ENCODE measurements at regions not wholly inside any gene's neighbourhood (a gene's known extent, or its start where the extent isn't known, plus 50 kb on each side); places are given as distances from the start of the nearest gene placed in this dataset.

GRCh38 chr16:76970087-76970744 is 220.8 kb upstream of the MON1B start:
- TF ChIP-seq EZH2 (IDR thresholded peaks at IDR 0.05; ENCODE audit: insufficient read depth, low read length) (no peak), CTCF (IDR thresholded peaks at IDR 0.05; ENCODE audit: insufficient read depth, low read depth, low read length) (no peak)

Data from astrocyte (in vitro differentiated cells and primary cell).